Effector memory CD4-positive, alpha-beta T cell (primary cell): ENCODE measurements at regions not wholly inside any gene's neighbourhood (a gene's known extent, or its start where the extent isn't known, plus 50 kb on each side); places are given as distances from the start of the nearest gene placed in this dataset.

Experiments used
- DNase-seq, 3 donors: peaks; one replicate each; pipeline ENCODE4 v3.0.0-alpha.2; 2020
- H3K27ac ChIP-seq: 2 replicates; pipeline ENCODE4 v1.7.0; 2013; ENCODE audit warnings: mild to moderate bottlenecking, low read length, moderate library complexity; ENCODE audit not compliant: insufficient read depth, poor library complexity, severe bottlenecking
- H3K27me3 ChIP-seq: replicated peaks from 2 replicates; pipeline ENCODE4 v1.7.0; 2013; ENCODE audit warnings: mild to moderate bottlenecking, low read length; ENCODE audit not compliant: insufficient read depth, control insufficient read depth, poor library complexity, severe bottlenecking
- H3K36me3 ChIP-seq: 2 replicates; pipeline ENCODE4 v1.7.0; 2013; ENCODE audit warnings: mild to moderate bottlenecking, low read length, moderate library complexity; ENCODE audit not compliant: control insufficient read depth, insufficient read depth
- H3K4me1 ChIP-seq: 2 replicates; pipeline ENCODE4 v1.7.0; 2013; ENCODE audit warnings: low read length, mild to moderate bottlenecking; ENCODE audit not compliant: control insufficient read depth, insufficient read depth, poor library complexity, severe bottlenecking
- H3K4me3 ChIP-seq: 2 replicates; pipeline ENCODE4 v1.7.0; 2013; ENCODE audit warnings: low read length, low read depth, mild to moderate bottlenecking; ENCODE audit not compliant: insufficient read depth, poor library complexity, severe bottlenecking
- H3K9me3 ChIP-seq: 2 replicates; pipeline ENCODE4 v1.7.0; 2013; ENCODE audit warnings: mild to moderate bottlenecking, low read length, moderate library complexity; ENCODE audit not compliant: control insufficient read depth

DNA sequence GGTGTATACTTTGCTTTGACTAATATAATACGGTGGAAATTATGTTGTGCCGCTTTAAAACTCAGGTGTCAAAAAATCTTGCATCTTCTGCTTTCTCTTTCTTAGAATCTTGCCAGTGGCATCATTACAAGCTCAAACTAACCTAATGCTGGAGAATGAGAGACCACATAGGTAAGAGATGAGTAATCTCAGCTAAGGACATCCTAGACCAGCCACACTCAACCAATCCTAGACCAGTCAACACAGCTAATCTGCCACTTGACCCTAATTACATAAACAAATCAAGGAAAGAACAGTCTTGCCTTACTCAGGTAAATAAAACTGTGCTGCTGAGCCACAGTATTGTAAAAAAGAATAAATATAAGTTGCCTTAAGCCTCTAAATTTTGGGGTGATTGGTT, 1323.9 kb upstream of the SPRY2 start:
- H3K4me1 ChIP-seq = no peaks in the 10 kb centered on the region
- no peak overlapping the region for H3K27ac ChIP-seq
- no peaks in the 10 kb centered on the region for H3K27me3 ChIP-seq
- H3K4me3 ChIP-seq = no peak overlapping the region
- DNase-seq = no peak
- no peaks in the 10 kb centered on the region for H3K36me3 ChIP-seq
- H3K9me3 ChIP-seq = no peaks in the 10 kb centered on the region

DNA sequence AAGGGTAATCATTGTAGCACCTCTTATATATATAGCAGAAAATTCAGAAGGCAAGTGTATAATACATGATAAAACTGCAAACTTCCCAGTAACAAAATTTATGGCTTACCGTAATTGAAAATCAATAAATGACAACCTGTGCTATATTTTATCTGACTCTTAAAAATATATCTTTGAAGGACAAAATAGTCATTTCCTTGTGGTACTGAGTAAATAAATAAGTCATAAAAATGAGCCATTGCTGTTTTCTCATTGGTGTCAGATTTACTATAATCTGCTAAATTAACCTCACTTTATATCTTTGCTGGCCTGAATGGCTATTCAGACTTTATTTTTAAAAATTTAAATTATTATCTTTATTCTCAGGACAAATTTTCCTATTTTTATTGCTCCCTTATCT, 1319.1 kb upstream of the SPRY2 start:
- H3K36me3 ChIP-seq = no peaks in the 10 kb centered on the region
- no peak overlapping the region for H3K27ac ChIP-seq
- no peak overlapping the region for H3K4me3 ChIP-seq
- H3K27me3 ChIP-seq = no peaks in the 10 kb centered on the region
- H3K4me1 ChIP-seq = no peaks in the 10 kb centered on the region
- DNase-seq = no peak
- H3K9me3 ChIP-seq = no peaks in the 10 kb centered on the region

DNA sequence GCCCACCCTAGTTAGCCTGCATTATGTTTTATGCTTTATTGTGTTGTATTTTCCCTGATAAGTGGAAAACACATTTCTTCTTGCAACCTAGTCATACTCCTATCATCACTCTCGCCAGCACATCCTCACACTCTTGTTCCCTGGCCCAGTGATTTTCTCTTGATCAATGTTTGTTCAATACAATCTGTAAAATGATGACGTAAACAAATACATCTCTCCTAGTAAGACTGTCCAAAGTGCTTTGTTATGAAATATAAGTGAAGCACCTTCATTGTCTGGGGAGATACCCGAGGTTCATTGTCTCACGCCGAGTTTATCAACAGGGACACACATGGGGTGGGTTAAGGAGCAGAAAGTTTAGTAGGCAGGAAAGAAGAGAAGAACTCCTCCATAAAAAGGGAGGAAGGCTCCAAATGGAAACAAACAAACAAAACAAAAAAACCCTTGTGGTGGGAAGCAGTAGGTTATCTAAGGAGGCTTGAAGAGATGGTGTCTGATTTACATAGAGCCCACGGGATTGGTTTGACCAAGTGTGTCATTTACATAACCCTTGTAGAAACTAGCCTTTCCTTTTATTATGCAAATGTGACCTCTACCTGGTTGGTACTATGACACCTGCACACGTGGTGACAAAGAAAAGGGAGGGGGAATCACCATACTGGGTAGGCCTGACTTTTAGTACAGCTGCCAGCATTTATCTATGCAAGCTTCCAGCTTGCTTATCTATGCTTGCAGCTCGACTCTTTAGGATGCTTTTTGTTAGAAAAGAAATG, 1317.9 kb upstream of the SPRY2 start:
- Histone ChIP-seq H3K9me3 (no peaks in the 10 kb centered on the region), H3K36me3 (no peaks in the 10 kb centered on the region), H3K27me3 (no peaks in the 10 kb centered on the region), H3K27ac (no peak overlapping the region), H3K4me3 (no peak overlapping the region), H3K4me1 (no peaks in the 10 kb centered on the region)
- no peak for DNase-seq

DNA sequence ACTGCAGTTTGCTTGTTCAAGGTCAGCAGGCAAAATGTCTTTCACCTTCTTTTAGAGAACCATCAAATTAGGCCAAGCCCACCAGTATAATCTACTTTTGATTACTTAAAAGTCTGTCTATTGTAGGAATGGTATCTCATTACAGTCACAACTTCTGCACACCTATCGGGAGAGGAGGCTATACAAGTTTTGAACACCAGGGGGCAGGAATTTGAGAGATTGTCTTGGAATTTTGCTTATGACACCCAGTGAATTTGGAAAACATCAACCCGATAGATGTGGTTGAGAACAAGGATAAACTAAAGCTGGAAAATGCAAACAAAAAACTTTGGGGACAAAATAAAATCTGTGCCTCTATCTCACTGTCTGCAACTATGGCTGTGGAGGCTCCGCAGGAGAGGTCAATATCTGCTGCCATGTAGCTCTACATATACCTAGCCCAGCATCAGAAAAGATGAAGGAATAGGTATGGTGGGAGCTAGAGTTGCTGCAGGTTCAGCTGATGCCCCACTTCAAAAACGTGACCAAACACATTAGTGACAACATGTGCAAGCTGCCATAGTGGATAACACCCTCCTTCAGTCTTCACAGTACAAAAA, 1299.2 kb upstream of the SPRY2 start:
- H3K4me1 ChIP-seq = no peaks in the 10 kb centered on the region
- H3K27me3 ChIP-seq = no peaks in the 10 kb centered on the region
- no peak for DNase-seq
- H3K4me3 ChIP-seq = no peak overlapping the region
- H3K9me3 ChIP-seq = no peaks in the 10 kb centered on the region
- no peaks in the 10 kb centered on the region for H3K36me3 ChIP-seq
- H3K27ac ChIP-seq = no peak overlapping the region

DNA sequence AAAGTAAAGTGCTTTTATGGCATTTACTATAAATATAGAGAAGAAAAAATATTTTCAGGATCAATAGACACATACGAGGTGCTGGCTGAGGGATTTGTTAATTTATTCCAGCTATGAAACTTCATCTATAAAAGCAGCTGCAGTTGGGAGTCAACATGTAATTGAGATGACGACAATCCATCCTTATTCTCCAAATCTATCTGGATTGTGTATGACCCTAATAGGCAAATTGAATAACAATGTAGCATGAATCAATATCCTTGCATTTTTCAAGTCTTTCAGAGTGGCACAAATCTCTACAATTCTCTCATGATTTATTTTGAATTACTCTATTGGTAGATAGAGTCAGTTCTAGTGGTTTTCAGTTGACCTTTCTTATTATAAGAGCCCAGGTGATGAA, 1296.5 kb upstream of the SPRY2 start:
- no peaks in the 10 kb centered on the region for H3K27me3 ChIP-seq
- no peaks in the 10 kb centered on the region for H3K9me3 ChIP-seq
- H3K4me1 ChIP-seq = no peaks in the 10 kb centered on the region
- no peak for DNase-seq
- H3K36me3 ChIP-seq = no peaks in the 10 kb centered on the region
- no peak overlapping the region for H3K4me3 ChIP-seq
- no peak overlapping the region for H3K27ac ChIP-seq

DNA sequence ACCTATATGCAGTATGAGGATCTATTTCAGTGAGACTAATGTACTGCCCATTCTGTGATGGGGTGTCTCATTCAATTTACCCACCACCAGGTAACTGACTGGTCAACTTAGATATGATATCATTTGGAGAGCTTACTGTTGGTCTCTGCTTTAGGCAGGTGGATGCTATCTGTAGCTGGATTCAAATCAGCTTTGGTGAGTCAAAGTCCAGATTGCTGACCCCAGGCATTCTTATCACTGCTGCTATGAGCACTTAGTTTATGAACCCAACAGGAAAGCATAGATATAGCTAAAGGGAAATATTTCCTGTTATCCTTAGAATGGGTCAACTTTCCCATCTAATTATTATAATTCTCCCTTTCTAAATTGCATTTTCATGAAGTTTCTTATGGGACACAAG, 1295.2 kb upstream of the SPRY2 start:
- Histone ChIP-seq H3K27ac (no peak overlapping the region), H3K27me3 (no peaks in the 10 kb centered on the region), H3K4me1 (no peaks in the 10 kb centered on the region), H3K36me3 (no peaks in the 10 kb centered on the region), H3K9me3 (no peaks in the 10 kb centered on the region), H3K4me3 (no peak overlapping the region)
- no peak for DNase-seq

DNA sequence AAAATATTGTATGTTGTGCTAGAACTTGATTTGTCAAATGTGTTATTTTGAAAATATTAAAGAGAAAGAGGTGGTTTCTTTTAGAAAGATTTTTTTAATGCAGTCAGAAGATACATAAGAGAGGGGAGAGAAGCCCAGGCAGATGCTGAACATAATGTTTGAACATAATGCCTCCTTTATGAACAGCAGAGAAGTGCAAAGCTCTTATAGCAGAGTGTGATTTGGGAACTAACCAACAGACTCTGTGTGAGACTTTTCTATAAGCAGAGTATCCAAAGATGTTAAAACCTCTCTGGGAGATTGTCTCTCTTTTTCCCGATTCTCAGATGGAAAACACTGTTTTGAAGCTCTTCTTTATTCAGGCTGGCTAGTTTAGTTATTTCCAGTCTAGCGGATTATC, 1274.1 kb upstream of the SPRY2 start:
- no peaks in the 10 kb centered on the region for H3K27me3 ChIP-seq
- no peaks in the 10 kb centered on the region for H3K9me3 ChIP-seq
- no peaks in the 10 kb centered on the region for H3K4me1 ChIP-seq
- H3K36me3 ChIP-seq = no peaks in the 10 kb centered on the region
- no peak overlapping the region for H3K4me3 ChIP-seq
- no peak for DNase-seq
- H3K27ac ChIP-seq = no peak overlapping the region

DNA sequence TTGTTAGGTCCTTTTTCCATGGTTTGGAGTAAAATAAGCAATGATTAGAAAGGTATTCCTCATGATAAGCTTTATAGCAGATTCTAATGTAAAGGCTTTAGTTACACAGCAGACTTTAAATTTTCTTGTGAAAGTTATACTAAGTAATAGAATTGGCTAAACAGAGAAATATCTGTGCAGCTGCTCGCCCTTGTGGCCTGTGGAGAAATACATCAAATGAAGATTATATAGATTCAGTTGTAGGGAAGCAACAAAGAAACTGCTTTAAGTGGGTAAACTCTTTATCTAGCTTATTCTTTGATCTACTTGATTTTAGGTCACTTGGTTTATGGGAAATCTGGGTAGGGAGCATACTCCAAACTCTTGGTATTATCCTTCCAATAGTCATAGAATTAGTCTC, 1269.7 kb upstream of the SPRY2 start:
- Histone ChIP-seq H3K4me1 (no peaks in the 10 kb centered on the region), H3K27me3 (no peaks in the 10 kb centered on the region), H3K36me3 (no peaks in the 10 kb centered on the region), H3K9me3 (no peaks in the 10 kb centered on the region), H3K4me3 (no peak overlapping the region), H3K27ac (no peak overlapping the region)
- DNase-seq = no peak

DNA sequence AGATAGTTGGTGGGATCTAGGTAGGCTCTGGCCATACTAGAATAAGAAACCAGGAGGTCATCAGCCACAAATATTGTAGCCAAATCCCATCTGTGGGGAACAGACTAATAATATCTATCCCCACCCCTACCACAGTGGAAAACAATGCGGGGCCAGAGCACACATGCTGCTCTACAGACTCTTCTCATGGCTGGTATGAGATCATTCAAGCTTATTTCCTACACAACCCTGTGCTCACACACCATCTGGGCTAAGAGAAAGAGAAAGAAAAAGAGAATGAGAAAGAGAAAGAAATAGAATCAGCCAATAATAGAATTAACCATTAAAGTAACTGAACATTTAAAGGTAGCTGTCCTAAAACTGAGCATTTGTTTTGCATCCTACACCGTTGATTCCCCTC, 1268.4 kb upstream of the SPRY2 start:
- Histone ChIP-seq H3K4me1 (no peaks in the 10 kb centered on the region), H3K27me3 (no peaks in the 10 kb centered on the region), H3K4me3 (no peak overlapping the region), H3K9me3 (no peaks in the 10 kb centered on the region), H3K36me3 (no peaks in the 10 kb centered on the region), H3K27ac (no peak overlapping the region)
- no peak for DNase-seq

DNA sequence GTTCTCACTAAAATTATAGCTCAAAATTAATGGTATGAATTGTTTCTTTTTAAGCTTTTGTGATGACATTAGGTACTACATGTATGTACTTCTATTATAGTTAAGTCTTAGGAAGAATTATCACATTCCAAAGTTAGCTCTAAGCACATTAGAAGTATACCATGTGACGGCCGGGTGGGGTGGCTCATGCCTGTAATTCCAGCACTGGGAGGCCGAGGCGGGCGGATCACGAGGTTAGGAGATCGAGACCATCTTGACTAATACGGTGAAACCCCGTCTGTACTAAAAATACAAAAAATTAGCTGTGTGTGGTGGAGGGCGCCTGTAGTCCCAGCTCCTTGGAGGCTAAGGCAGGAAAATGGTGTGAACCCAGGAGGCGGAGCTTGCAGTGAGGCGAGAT, 1265.1 kb upstream of the SPRY2 start:
- Histone ChIP-seq H3K9me3 (no peaks in the 10 kb centered on the region), H3K36me3 (no peaks in the 10 kb centered on the region), H3K4me1 (no peaks in the 10 kb centered on the region), H3K27me3 (no peaks in the 10 kb centered on the region), H3K4me3 (no peak overlapping the region), H3K27ac (no peak overlapping the region)
- no peak for DNase-seq
